ENCODE measurements at regions not wholly inside any gene's neighbourhood (a gene's known extent, or its start where the extent isn't known, plus 50 kb on each side); places are given as distances from the start of the nearest gene placed in this dataset.

DNA sequence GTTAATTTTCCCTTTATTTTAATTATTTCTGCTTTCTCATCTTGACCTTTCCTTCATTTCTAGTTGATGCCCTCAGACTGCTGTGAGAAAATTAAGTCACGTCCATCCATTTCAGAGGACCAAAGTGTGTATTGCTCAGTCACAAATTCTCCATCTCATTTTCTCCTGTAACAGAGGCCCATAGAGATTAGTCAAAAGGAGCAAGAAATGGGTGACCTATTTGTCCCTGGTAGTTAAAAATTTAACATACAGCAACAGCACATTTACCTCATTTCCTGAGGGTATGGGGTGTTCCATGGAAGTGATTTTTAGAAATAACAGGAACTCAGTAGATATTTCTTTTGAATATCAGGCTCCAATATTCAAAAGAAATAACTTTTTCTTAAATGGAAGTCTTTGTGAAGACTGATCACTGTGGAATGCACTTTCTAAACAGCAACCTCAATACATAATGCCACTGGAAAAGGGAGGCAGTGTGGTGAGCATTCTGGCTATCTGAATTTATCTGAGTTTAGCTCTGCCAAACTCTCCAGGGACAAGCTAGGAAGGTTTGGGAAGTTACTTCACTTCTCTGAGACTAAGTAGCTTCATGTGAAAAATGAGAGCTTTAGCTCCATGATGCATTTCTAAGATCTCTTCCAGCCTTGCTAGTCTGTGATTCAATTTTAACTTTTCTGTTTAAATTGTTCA is 808.2 kb downstream of the SQOR start:
- no peak for DNase-seq
- Mint-ChIP-seq H3K4me1 (peaks cover 24% of the 10 kb centered on the region), H3K9me3 (peaks cover 12% of the 10 kb centered on the region), H3K4me3 (no peak overlapping the region), H3K36me3 (ENCODE audit: low read depth) (no peaks in the 10 kb centered on the region), H3K27me3 (ENCODE audit: low read depth, poor library complexity) (peaks cover 3% of the 10 kb centered on the region), H3K27ac (no peak overlapping the region)
- TF ChIP-seq, protein P1, sequence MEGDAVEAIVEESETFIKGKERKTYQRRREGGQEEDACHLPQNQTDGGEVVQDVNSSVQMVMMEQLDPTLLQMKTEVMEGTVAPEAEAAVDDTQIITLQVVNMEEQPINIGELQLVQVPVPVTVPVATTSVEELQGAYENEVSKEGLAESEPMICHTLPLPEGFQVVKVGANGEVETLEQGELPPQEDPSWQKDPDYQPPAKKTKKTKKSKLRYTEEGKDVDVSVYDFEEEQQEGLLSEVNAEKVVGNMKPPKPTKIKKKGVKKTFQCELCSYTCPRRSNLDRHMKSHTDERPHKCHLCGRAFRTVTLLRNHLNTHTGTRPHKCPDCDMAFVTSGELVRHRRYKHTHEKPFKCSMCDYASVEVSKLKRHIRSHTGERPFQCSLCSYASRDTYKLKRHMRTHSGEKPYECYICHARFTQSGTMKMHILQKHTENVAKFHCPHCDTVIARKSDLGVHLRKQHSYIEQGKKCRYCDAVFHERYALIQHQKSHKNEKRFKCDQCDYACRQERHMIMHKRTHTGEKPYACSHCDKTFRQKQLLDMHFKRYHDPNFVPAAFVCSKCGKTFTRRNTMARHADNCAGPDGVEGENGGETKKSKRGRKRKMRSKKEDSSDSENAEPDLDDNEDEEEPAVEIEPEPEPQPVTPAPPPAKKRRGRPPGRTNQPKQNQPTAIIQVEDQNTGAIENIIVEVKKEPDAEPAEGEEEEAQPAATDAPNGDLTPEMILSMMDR (IDR thresholded peaks at IDR 0.05), result no peak

DNA sequence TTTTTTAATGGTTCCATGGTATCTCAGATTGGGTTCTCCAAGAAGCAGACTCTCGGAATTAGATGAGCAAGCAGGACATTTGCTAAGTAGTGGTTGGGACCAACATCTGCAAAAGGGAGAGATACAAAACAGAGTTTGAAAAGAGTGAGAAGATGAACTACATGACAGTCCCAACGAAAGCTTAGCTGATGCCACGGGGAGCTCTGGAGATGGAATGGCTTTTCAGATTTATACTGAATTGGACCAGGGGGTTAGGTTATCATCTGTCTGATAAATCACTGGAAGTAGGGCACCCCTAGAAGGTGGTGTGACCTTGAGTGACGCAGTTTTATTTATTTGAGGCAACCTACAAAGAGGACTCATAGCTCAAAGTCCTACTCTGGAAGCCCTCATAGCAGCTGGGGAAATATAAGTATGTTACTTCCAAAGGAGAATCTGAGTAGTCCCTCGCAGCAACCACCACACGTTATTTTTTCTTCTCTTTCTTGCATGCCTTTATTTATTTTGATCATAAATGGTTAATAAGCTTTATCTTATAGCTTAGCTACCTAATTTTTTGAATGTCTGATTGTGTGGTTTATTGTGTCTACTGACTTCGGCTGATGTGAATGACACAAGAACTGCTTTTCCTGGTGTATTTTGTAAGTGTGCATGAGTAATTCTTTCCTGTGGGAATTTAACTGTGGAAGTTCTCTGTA is 815.4 kb downstream of the SQOR start:
- Mint-ChIP-seq H3K4me3 (no peak overlapping the region), H3K36me3 (ENCODE audit: low read depth) (no peaks in the 10 kb centered on the region), H3K27me3 (ENCODE audit: low read depth, poor library complexity) (no peaks in the 10 kb centered on the region), H3K4me1 (peaks cover 14% of the 10 kb centered on the region), H3K27ac (peak overlapping the region; percentile 9), H3K9me3 (peaks cover 6% of the 10 kb centered on the region)
- no peak for DNase-seq
- TF ChIP-seq, protein P1 (IDR thresholded peaks at IDR 0.05), result no peak

DNA sequence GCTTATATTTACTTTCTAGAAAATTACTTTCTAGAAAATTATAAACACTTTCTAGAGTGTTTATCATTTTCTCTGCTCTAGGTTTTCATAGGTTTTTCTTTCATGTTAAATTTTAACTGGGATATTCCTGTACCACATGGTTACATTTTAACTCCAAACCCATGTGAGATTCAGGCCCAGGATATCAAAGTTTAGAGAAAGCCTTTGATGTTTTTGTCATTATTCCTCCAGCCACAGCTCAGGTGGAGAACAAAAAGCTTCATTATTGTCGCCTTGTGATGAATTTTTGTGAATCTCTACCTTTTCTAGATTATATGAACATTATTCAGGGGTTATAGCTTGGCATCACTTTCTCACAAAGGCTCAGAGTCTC is 816.0 kb downstream of the SQOR start:
- Mint-ChIP-seq H3K4me3 (no peak overlapping the region), H3K36me3 (ENCODE audit: low read depth) (no peaks in the 10 kb centered on the region), H3K9me3 (peaks cover under 1% of the 10 kb centered on the region), H3K27me3 (ENCODE audit: low read depth, poor library complexity) (no peaks in the 10 kb centered on the region), H3K27ac (no peak overlapping the region), H3K4me1 (peaks cover 17% of the 10 kb centered on the region)
- DNase-seq, result no peak
- TF ChIP-seq, protein P1 (IDR thresholded peaks at IDR 0.05), result no peak

DNA sequence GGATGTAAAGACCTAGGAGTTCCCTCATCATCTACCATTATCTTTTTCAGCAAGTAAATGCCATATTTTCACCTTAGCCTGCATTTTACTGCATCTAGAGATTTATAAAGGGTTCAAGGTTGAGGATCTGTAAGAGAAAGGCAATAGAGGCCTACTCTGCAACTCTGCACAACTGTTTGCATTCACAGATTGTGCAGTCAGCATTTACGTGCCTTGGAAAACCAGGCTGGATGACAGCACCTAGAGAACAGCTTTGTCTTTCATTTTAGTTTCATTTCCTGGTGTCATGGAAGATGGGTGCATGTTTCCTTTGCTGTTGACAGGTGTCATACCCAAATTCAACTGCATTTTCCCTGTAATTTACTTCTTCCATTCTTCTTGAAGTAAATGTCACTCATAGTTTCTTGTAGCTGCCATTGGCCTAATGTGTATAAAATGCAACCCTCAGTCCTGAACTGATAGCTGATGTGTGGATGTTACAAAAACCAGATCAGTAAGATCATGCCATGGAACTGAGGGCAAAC is 817.5 kb downstream of the SQOR start:
- no peaks in the 10 kb centered on the region for H3K36me3 Mint-ChIP-seq (ENCODE audit: low read depth)
- DNase-seq, result no peak
- H3K9me3 Mint-ChIP-seq, result no peaks in the 10 kb centered on the region
- no peak overlapping the region for H3K27ac Mint-ChIP-seq
- no peaks in the 10 kb centered on the region for H3K27me3 Mint-ChIP-seq (ENCODE audit: low read depth, poor library complexity)
- H3K4me1 Mint-ChIP-seq, result peaks cover 27% of the 10 kb centered on the region
- no peak overlapping the region for H3K4me3 Mint-ChIP-seq
- TF ChIP-seq, protein P1 (IDR thresholded peaks at IDR 0.05), result no peak

DNA sequence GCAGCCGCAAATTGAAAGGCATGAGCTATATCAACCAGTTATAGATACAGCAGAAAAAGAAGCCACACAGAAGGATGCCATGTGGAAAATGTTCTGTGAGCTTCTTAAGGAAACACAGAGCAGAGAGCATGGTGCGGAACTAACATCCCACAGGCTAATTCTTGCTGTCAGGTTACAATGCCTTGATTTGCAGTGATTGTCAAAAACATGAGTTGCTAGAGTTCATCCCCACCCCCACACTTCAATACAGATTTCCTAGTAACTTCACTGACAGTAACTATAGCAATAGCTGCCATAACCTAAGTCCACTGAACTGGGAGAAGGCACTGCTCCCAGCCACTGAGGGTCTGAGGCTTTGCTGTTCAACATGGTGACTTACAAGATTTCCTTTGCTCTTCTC is 821.6 kb downstream of the SQOR start:
- Mint-ChIP-seq H3K4me3 (no peak overlapping the region), H3K9me3 (no peaks in the 10 kb centered on the region), H3K27me3 (ENCODE audit: low read depth, poor library complexity) (no peaks in the 10 kb centered on the region), H3K4me1 (peaks cover 14% of the 10 kb centered on the region), H3K27ac (peak overlapping the region; percentile 6), H3K36me3 (ENCODE audit: low read depth) (no peaks in the 10 kb centered on the region)
- no peak for DNase-seq
- TF ChIP-seq, protein P1 (IDR thresholded peaks at IDR 0.05), result no peak

All from nephron progenitor cell (in vitro differentiated cells).